Tibial nerve (tissue), 3 donors: ENCODE measurements at regions not wholly inside any gene's neighbourhood (a gene's known extent, or its start where the extent isn't known, plus 50 kb on each side); places are given as distances from the start of the nearest gene placed in this dataset.

Experiments used
- POLR2A ChIP-seq, 2 donors: fragments of 450-650 bp; IDR thresholded peaks; one replicate each; pipeline ENCODE4 v1.6.1; 2017; ENCODE audit warnings: antibody characterized with exemption in 2 of 2, mild to moderate bottlenecking in 2 of 2, moderate library complexity in 2 of 2
- TF ChIP-seq, protein P1 (sequence below), 5 experiments: fragments of 200-600 bp in 3 of 5; fragments of 450-650 bp in 2 of 5; sonication (generic) in 3 of 5; IDR thresholded peaks; one replicate each; pipeline ENCODE4 v1.5.1; 2016 to 2019; ENCODE audit warnings: antibody characterized with exemption in 5 of 5, mild to moderate bottlenecking in 3 of 5, moderate library complexity in 2 of 5

DNA sequence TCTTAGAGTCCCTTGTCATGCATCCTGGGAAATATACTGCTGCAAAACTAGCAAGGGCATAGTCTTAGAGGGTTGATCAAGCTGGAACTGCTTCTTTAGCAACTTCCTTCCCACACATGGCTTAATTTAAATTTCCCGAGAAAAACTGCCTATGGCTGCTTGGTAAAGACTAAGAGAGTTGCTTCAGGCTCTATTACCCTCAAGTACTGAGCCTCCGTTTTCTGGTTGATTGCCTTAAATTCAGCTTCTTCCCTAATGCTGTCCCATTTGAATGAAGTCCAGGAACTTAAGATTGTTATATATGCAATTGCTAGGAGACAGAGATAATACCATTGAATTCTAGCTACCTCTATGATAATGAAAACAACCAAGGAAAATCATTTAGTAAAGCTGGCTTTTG lies 385.7 kb upstream of the CYLC2 start:
- TF ChIP-seq, protein P1, sequence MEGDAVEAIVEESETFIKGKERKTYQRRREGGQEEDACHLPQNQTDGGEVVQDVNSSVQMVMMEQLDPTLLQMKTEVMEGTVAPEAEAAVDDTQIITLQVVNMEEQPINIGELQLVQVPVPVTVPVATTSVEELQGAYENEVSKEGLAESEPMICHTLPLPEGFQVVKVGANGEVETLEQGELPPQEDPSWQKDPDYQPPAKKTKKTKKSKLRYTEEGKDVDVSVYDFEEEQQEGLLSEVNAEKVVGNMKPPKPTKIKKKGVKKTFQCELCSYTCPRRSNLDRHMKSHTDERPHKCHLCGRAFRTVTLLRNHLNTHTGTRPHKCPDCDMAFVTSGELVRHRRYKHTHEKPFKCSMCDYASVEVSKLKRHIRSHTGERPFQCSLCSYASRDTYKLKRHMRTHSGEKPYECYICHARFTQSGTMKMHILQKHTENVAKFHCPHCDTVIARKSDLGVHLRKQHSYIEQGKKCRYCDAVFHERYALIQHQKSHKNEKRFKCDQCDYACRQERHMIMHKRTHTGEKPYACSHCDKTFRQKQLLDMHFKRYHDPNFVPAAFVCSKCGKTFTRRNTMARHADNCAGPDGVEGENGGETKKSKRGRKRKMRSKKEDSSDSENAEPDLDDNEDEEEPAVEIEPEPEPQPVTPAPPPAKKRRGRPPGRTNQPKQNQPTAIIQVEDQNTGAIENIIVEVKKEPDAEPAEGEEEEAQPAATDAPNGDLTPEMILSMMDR (IDR thresholded peaks at IDR 0.05), result no peak
- TF ChIP-seq POLR2A (IDR thresholded peaks at IDR 0.05), result no peak
